GM23338 (cell line): ENCODE measurements at regions not wholly inside any gene's neighbourhood (a gene's known extent, or its start where the extent isn't known, plus 50 kb on each side); places are given as distances from the start of the nearest gene placed in this dataset.

ENCODE experiments used
- ATAC-seq: fragments of 200-7000 bp; cut with Tn5 transposase; 3 replicates; pipeline ENCODE4 v1.9.1; 2020
- DNase-seq: peaks from one replicate; pipeline ENCODE4 v3.0.0-alpha.2; 2015; ENCODE audit warnings: low spot score
- H2AFZ ChIP-seq: fragments of 200-600 bp; sonication (generic); 2 replicates; pipeline ENCODE4 v1.8.0; 2016; ENCODE audit warnings: antibody characterized with exemption, mild to moderate bottlenecking, moderate library complexity
- H3F3A ChIP-seq: fragments of 200-600 bp; sonication (generic); replicated peaks from 2 replicates; pipeline ENCODE4 v1.8.0; 2017; ENCODE audit warnings: antibody characterized with exemption, mixed run types, low read depth
- H3K27ac ChIP-seq: fragments of 200-600 bp; sonication (generic); 2 replicates; pipeline ENCODE4 v1.6.1; 2016; ENCODE audit warnings: low read depth
- H3K27me3 ChIP-seq: fragments of 200-600 bp; sonication (generic); 2 replicates; pipeline ENCODE4 v1.8.0; 2016; ENCODE audit warnings: mild to moderate bottlenecking, mixed run types, moderate library complexity; ENCODE audit not compliant: insufficient read depth
- H3K36me3 ChIP-seq: fragments of 200-600 bp; sonication (generic); 2 replicates; pipeline ENCODE4 v1.8.0; 2016; ENCODE audit warnings: mild to moderate bottlenecking; ENCODE audit not compliant: insufficient read depth
- H3K4me1 ChIP-seq: fragments of 200-600 bp; sonication (generic); 2 replicates; pipeline ENCODE4 v1.8.0; 2016; ENCODE audit warnings: mild to moderate bottlenecking, moderate library complexity; ENCODE audit not compliant: insufficient read depth
- H3K4me2 ChIP-seq: fragments of 200-600 bp; sonication (generic); 2 replicates; pipeline ENCODE4 v1.7.1; 2017; ENCODE audit warnings: mixed run types
- H3K4me3 ChIP-seq: fragments of 200-600 bp; sonication (generic); 2 replicates; pipeline ENCODE4 v1.6.1; 2016; ENCODE audit warnings: mixed run types
- H3K79me2 ChIP-seq: fragments of 200-600 bp; sonication (generic); replicated peaks from 2 replicates; pipeline ENCODE4 v1.8.0; 2017; ENCODE audit warnings: mild to moderate bottlenecking; ENCODE audit not compliant: insufficient read depth
- H3K9me2 ChIP-seq: fragments of 200-600 bp; sonication (generic); 2 replicates; pipeline ENCODE4 v1.8.0; 2017; ENCODE audit not compliant: insufficient read depth
- H4K20me1 ChIP-seq: fragments of 200-600 bp; sonication (generic); replicated peaks from 2 replicates; pipeline ENCODE4 v1.8.0; 2017; ENCODE audit warnings: mild to moderate bottlenecking; ENCODE audit not compliant: insufficient read depth
- H3K27ac Mint-ChIP-seq: 2 replicates; pipeline ENCODE4 v1.8.0; 2020; ENCODE audit warnings: inconsistent platforms, mild to moderate bottlenecking, moderate library complexity, mixed read lengths
- H3K27me3 Mint-ChIP-seq: 3 replicates; pipeline ENCODE4 v1.8.0; 2022; ENCODE audit warnings: low read depth, mild to moderate bottlenecking, moderate library complexity, mixed read lengths, inconsistent platforms; ENCODE audit not compliant: insufficient read depth, poor library complexity
- H3K36me3 Mint-ChIP-seq: 3 replicates; pipeline ENCODE4 v1.8.0; 2021; ENCODE audit warnings: low read depth, mild to moderate bottlenecking, inconsistent platforms, moderate library complexity, mixed read lengths
- H3K4me1 Mint-ChIP-seq: 3 replicates; pipeline ENCODE4 v1.8.0; 2020; ENCODE audit warnings: mild to moderate bottlenecking, inconsistent platforms, mixed read lengths
- H3K4me3 Mint-ChIP-seq: 3 replicates; pipeline ENCODE4 v1.8.0; 2021; ENCODE audit warnings: moderate library complexity, mild to moderate bottlenecking, inconsistent platforms, mixed read lengths
- H3K9me3 Mint-ChIP-seq: 3 replicates; pipeline ENCODE4 v1.8.0; 2020; ENCODE audit warnings: moderate library complexity, mild to moderate bottlenecking, inconsistent platforms, mixed read lengths
- CREB1 ChIP-seq: fragments of 250-450 bp; sonication (Bioruptor Pico); IDR thresholded peaks from 2 replicates; pipeline ENCODE4 v1.5.0; 2020; ENCODE audit warnings: low read depth, mild to moderate bottlenecking, moderate library complexity
- EZH2 ChIP-seq: fragments of 200-600 bp; sonication (generic); IDR thresholded peaks from one replicate; pipeline ENCODE4 v1.8.0; 2017; ENCODE audit warnings: antibody characterized with exemption, mild to moderate bottlenecking, low read depth; ENCODE audit not compliant: unreplicated experiment
- EZH2phosphoT487 ChIP-seq: fragments of 200-600 bp; sonication (generic); IDR thresholded peaks from one replicate; pipeline ENCODE4 v1.8.1; 2018; ENCODE audit warnings: antibody characterized with exemption; ENCODE audit not compliant: unreplicated experiment
- JUNB ChIP-seq: IDR thresholded peaks from one replicate; pipeline ENCODE4 v1.6.1; 2016; ENCODE audit warnings: antibody characterized with exemption; ENCODE audit not compliant: unreplicated experiment
- NANOG ChIP-seq: IDR thresholded peaks from 2 replicates; pipeline ENCODE4 v1.6.1; 2016; ENCODE audit warnings: antibody characterized with exemption, borderline replicate concordance
- POLR2AphosphoS5 ChIP-seq: IDR thresholded peaks from 2 replicates; pipeline ENCODE4 v1.6.1; 2016; ENCODE audit warnings: antibody characterized with exemption, low read depth
- STAT1 ChIP-seq: IDR thresholded peaks from one replicate; pipeline ENCODE4 v1.6.1; 2016; ENCODE audit warnings: antibody characterized with exemption; ENCODE audit not compliant: unreplicated experiment
- ZNF114 ChIP-seq: fragments of 250-450 bp; sonication (Bioruptor Pico); IDR thresholded peaks from 2 replicates; pipeline ENCODE4 v1.5.0; 2020; ENCODE audit warnings: mild to moderate bottlenecking, moderate library complexity
- ZNF331 ChIP-seq: fragments of 250-450 bp; sonication (Bioruptor Pico); IDR thresholded peaks from 2 replicates; pipeline ENCODE4 v1.5.0; 2020; ENCODE audit warnings: low read depth, mild to moderate bottlenecking, moderate library complexity
- TF ChIP-seq, protein P1 (sequence below), 2 experiments: fragments of 200-600 bp in 1 of 2; sonication (generic) in 1 of 2; conservative IDR thresholded peaks; 2 replicates each; pipeline versions ENCODE4 v1.5.1 to v1.6.1; 2016 to 2017; ENCODE audit warnings: antibody characterized with exemption in 2 of 2, low read depth in 2 of 2, mild to moderate bottlenecking in 2 of 2, moderate library complexity in 1 of 2
- TF ChIP-seq, protein P2 (sequence below): IDR thresholded peaks from one replicate; pipeline ENCODE4 v1.6.1; 2018; ENCODE audit warnings: antibody characterized with exemption; ENCODE audit not compliant: unreplicated experiment
- TF ChIP-seq, protein P3 (sequence below): IDR thresholded peaks from 2 replicates; pipeline ENCODE4 v1.6.1; 2016; ENCODE audit warnings: antibody characterized with exemption

DNA sequence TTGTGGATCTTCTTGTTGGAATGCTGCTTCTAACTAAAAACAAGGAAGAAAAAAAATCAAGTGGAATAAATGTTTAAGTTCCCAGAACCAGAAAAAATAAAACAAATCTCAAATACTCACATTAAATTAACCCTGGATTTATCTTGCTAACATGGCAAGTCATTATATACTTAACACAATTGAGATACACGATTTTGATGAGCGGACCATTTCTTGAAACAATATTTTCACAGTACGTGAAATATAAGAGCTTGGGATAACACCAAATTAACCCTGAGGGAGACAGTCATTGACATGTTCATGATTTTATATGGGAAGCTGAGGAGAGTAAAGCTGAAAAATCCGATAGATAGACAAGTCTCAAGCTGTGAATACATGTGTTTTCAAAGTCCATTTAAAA is 128.6 kb downstream of the PTCSC3 start:
- Mint-ChIP-seq H3K9me3 (no peaks in the 10 kb centered on the region; the same call in 2 of the 3 replicates), H3K27ac (peak overlapping the region; percentile 76), H3K4me3 (no peak overlapping the region), H3K4me1 (peaks cover 24% of the 10 kb centered on the region), H3K27me3 (peaks cover 2% of the 10 kb centered on the region), H3K36me3 (no peaks in the 10 kb centered on the region)
- no peak overlapping the region for H3K27ac ChIP-seq
- H3K4me1 ChIP-seq, result peaks cover 15% of the 10 kb centered on the region
- DNase-seq, result no peak
- H3K9me2 ChIP-seq, result peaks cover 3% of the 10 kb centered on the region; the same call in 1 of the 2 replicates
- H3K27me3 ChIP-seq, result no peaks in the 10 kb centered on the region
- no peaks in the 10 kb centered on the region for H4K20me1 ChIP-seq
- no peak overlapping the region for H2AFZ ChIP-seq
- H3K4me2 ChIP-seq, result 0 out of 2 replicates have a peak overlapping the region, but pooled peaks have one; percentile 19
- H3K79me2 ChIP-seq, result no peaks in the 10 kb centered on the region
- no peaks in the 10 kb centered on the region for H3F3A ChIP-seq
- H3K36me3 ChIP-seq, result no peaks in the 10 kb centered on the region
- TF ChIP-seq POLR2AphosphoS5 (no peak), CREB1 (CRISPR knock-in tag) (no peak), EZH2phosphoT487 (no peak), STAT1 (no peak)
- TF ChIP-seq, protein P1, sequence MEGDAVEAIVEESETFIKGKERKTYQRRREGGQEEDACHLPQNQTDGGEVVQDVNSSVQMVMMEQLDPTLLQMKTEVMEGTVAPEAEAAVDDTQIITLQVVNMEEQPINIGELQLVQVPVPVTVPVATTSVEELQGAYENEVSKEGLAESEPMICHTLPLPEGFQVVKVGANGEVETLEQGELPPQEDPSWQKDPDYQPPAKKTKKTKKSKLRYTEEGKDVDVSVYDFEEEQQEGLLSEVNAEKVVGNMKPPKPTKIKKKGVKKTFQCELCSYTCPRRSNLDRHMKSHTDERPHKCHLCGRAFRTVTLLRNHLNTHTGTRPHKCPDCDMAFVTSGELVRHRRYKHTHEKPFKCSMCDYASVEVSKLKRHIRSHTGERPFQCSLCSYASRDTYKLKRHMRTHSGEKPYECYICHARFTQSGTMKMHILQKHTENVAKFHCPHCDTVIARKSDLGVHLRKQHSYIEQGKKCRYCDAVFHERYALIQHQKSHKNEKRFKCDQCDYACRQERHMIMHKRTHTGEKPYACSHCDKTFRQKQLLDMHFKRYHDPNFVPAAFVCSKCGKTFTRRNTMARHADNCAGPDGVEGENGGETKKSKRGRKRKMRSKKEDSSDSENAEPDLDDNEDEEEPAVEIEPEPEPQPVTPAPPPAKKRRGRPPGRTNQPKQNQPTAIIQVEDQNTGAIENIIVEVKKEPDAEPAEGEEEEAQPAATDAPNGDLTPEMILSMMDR (conservative IDR thresholded peaks at IDR 0.05; ENCODE audit: low read depth in 2 of 2), result no peak
- TF ChIP-seq, protein P2, sequence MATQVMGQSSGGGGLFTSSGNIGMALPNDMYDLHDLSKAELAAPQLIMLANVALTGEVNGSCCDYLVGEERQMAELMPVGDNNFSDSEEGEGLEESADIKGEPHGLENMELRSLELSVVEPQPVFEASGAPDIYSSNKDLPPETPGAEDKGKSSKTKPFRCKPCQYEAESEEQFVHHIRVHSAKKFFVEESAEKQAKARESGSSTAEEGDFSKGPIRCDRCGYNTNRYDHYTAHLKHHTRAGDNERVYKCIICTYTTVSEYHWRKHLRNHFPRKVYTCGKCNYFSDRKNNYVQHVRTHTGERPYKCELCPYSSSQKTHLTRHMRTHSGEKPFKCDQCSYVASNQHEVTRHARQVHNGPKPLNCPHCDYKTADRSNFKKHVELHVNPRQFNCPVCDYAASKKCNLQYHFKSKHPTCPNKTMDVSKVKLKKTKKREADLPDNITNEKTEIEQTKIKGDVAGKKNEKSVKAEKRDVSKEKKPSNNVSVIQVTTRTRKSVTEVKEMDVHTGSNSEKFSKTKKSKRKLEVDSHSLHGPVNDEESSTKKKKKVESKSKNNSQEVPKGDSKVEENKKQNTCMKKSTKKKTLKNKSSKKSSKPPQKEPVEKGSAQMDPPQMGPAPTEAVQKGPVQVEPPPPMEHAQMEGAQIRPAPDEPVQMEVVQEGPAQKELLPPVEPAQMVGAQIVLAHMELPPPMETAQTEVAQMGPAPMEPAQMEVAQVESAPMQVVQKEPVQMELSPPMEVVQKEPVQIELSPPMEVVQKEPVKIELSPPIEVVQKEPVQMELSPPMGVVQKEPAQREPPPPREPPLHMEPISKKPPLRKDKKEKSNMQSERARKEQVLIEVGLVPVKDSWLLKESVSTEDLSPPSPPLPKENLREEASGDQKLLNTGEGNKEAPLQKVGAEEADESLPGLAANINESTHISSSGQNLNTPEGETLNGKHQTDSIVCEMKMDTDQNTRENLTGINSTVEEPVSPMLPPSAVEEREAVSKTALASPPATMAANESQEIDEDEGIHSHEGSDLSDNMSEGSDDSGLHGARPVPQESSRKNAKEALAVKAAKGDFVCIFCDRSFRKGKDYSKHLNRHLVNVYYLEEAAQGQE, result no peak
- no peak for ATAC-seq
- no peak overlapping the region for H3K4me3 ChIP-seq

DNA sequence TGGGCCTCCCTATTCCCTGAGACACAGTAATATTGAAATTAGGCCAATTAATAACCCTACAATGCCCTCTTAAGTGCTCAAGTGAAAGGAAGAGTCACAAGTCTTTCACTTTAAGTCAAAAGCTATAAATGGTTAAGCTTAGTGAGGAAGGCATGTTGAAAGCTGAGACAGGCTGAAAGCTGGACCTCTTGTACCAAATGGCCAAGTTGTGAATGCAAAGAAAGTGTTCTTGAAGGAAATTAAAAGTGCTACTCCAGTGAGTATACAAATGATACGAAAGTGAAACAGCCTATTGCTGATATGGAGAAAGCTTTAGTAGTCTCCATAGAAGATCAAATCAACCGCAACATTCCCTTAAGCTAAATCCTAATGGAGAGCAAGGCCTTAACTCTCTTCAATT is 140.8 kb downstream of the PTCSC3 start:
- H3K36me3 Mint-ChIP-seq, result no peaks in the 10 kb centered on the region; the same call in 2 of the 3 replicates
- no peak for ATAC-seq
- no peaks in the 10 kb centered on the region for H3K27me3 Mint-ChIP-seq
- Histone ChIP-seq H3K4me1 (no peaks in the 10 kb centered on the region), H3F3A (no peaks in the 10 kb centered on the region), H3K4me2 (no peak overlapping the region), H3K4me3 (no peak overlapping the region), H4K20me1 (no peaks in the 10 kb centered on the region), H3K27ac (no peak overlapping the region), H2AFZ (no peak overlapping the region), H3K36me3 (no peaks in the 10 kb centered on the region), H3K27me3 (no peaks in the 10 kb centered on the region), H3K9me2 (0 out of 2 replicates have a peak, but pooled peaks cover 10% of the 10 kb centered on the region), H3K79me2 (no peaks in the 10 kb centered on the region)
- no peak overlapping the region for H3K27ac Mint-ChIP-seq
- no peak overlapping the region for H3K4me3 Mint-ChIP-seq
- no peak for DNase-seq
- H3K4me1 Mint-ChIP-seq, result no peaks in the 10 kb centered on the region
- H3K9me3 Mint-ChIP-seq, result no peaks in the 10 kb centered on the region; the same call in 2 of the 3 replicates
- no peak for TF ChIP-seq JUNB
- no peak for TF ChIP-seq POLR2AphosphoS5
- TF ChIP-seq, protein P3, sequence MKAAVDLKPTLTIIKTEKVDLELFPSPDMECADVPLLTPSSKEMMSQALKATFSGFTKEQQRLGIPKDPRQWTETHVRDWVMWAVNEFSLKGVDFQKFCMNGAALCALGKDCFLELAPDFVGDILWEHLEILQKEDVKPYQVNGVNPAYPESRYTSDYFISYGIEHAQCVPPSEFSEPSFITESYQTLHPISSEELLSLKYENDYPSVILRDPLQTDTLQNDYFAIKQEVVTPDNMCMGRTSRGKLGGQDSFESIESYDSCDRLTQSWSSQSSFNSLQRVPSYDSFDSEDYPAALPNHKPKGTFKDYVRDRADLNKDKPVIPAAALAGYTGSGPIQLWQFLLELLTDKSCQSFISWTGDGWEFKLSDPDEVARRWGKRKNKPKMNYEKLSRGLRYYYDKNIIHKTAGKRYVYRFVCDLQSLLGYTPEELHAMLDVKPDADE, result no peak
- TF ChIP-seq, protein P2, result no peak
- no peak for TF ChIP-seq EZH2phosphoT487
- TF ChIP-seq CREB1 (CRISPR knock-in tag), result no peak
- no peak for TF ChIP-seq NANOG
- TF ChIP-seq ZNF114 (CRISPR knock-in tag), result no peak
- TF ChIP-seq ZNF331 (CRISPR knock-in tag), result no peak
- no peak for TF ChIP-seq STAT1
- no peak for TF ChIP-seq EZH2
